GM19372 (cell line): ENCODE measurements at regions not wholly inside any gene's neighbourhood (a gene's known extent, or its start where the extent isn't known, plus 50 kb on each side); places are given as distances from the start of the nearest gene placed in this dataset.
"Not testable (repeated sequence)": the region's sequence is repeated elsewhere in the genome, so short reads cannot be mapped to it uniquely, and the experiment has no call there.

Experiments
- ATAC-seq: cut with Tn5 transposase; IDR thresholded peaks from one replicate; pipeline ENCODE4 v1.9.1; 2021; ENCODE audit warnings: mild to moderate bottlenecking, low read depth, moderate library complexity; ENCODE audit not compliant: unreplicated experiment

GRCh38 chr6:28657381-28657768, 131.7 kb downstream of the GPX5 start:
- ATAC-seq = no peak

GRCh38 chr6:28657769-28658465, 132.2 kb downstream of the GPX5 start:
- no peak for ATAC-seq

GRCh38 chr6:28658475-28659249, 133.0 kb downstream of the GPX5 start:
- no peak for ATAC-seq

GRCh38 chr6:28659250-28659566, 133.5 kb downstream of the GPX5 start:
- no peak for ATAC-seq

GRCh38 chr6:28661097-28661713, 135.5 kb downstream of the GPX5 start:
- ATAC-seq = no peak

GRCh38 chr6:28664870-28665396, 139.3 kb downstream of the GPX5 start:
- no peak for ATAC-seq

GRCh38 chr6:28673417-28673786, 147.7 kb downstream of the GPX5 start:
- ATAC-seq = no peak

- ATAC-seq = no peak
Measured at GRCh38 chr6:28673787-28674671, 148.3 kb downstream of the GPX5 start.

- ATAC-seq = no peak
Measured at GRCh38 chr6:28675600-28675999, 149.9 kb downstream of the GPX5 start.

- no peak for ATAC-seq
Measured at GRCh38 chr6:28682542-28682941, 156.9 kb downstream of the GPX5 start.

- ATAC-seq = not testable (repeated sequence)
Measured at GRCh38 chr6:28682956-28683685, 157.4 kb downstream of the GPX5 start.

- ATAC-seq = no peak
Measured at GRCh38 chr6:28683945-28684538, 158.4 kb downstream of the GPX5 start.

- not testable (repeated sequence) for ATAC-seq
Measured at GRCh38 chr6:28685960-28686359, 160.3 kb downstream of the GPX5 start.

- not testable (repeated sequence) for ATAC-seq
Measured at GRCh38 chr6:28686446-28687027, 160.9 kb downstream of the GPX5 start.

GRCh38 chr6:28687309-28687981, 161.8 kb downstream of the GPX5 start:
- ATAC-seq = not testable (repeated sequence)

- not testable (repeated sequence) for ATAC-seq
Measured at GRCh38 chr6:28691991-28692390, 166.3 kb downstream of the GPX5 start.

- ATAC-seq = no peak
Measured at GRCh38 chr6:28693033-28693750, 167.5 kb downstream of the GPX5 start.
